HCEC 1CT (cell line): ENCODE measurements at regions not wholly inside any gene's neighbourhood (a gene's known extent, or its start where the extent isn't known, plus 50 kb on each side); places are given as distances from the start of the nearest gene placed in this dataset.

Experiments
- DNase-seq: peaks from one replicate; pipeline ENCODE4 v3.0.0-alpha.2; 2017

- DNase-seq, result no peak
These were observed 59.3 kb downstream of the DDIT4L start for GRCh38 chr4:100130964-100131363.

GRCh38 chr4:100130491-100130890 is 59.8 kb downstream of the DDIT4L start:
- no peak for DNase-seq

- no peak for DNase-seq
These were observed 60.5 kb downstream of the DDIT4L start for GRCh38 chr4:100129774-100130173.

GRCh38 chr4:100128338-100128737 is 61.9 kb downstream of the DDIT4L start:
- DNase-seq, result no peak

- DNase-seq, result no peak
These were observed 65.6 kb downstream of the DDIT4L start for GRCh38 chr4:100124715-100125114.

- peak; percentile 2 for DNase-seq
These were observed 72.1 kb downstream of the DDIT4L start for GRCh38 chr4:100118181-100118580.

GRCh38 chr4:100117750-100118149 is 72.5 kb downstream of the DDIT4L start:
- DNase-seq, result no peak

GRCh38 chr4:100114909-100115308 is 75.4 kb downstream of the DDIT4L start:
- DNase-seq, result no peak

- DNase-seq, result no peak
These were observed 76.5 kb downstream of the DDIT4L start for GRCh38 chr4:100113732-100114131.

GRCh38 chr4:100113096-100113495 is 77.2 kb downstream of the DDIT4L start:
- no peak for DNase-seq

GRCh38 chr4:100109921-100110320 is 80.3 kb downstream of the DDIT4L start:
- no peak for DNase-seq

GRCh38 chr4:100108869-100109268 is 81.4 kb downstream of the DDIT4L start:
- no peak for DNase-seq

GRCh38 chr4:100106982-100107381 is 83.3 kb downstream of the DDIT4L start:
- no peak for DNase-seq

- no peak for DNase-seq
These were observed 86.6 kb downstream of the DDIT4L start for GRCh38 chr4:100103671-100104070.

- no peak for DNase-seq
These were observed 89.3 kb downstream of the DDIT4L start for GRCh38 chr4:100100985-100101384.

GRCh38 chr4:100099746-100100145 is 90.5 kb downstream of the DDIT4L start:
- DNase-seq, result no peak

- no peak for DNase-seq
These were observed 91.6 kb downstream of the DDIT4L start for GRCh38 chr4:100098681-100099080.

GRCh38 chr4:100098011-100098545 is 92.2 kb downstream of the DDIT4L start:
- no peak for DNase-seq

GRCh38 chr4:100095729-100096595 is 94.3 kb downstream of the DDIT4L start:
- DNase-seq, result peak; percentile 52

GRCh38 chr4:100093091-100093866 is 97.0 kb downstream of the DDIT4L start:
- DNase-seq, result peak; percentile 71

- DNase-seq, result no peak
These were observed 102.5 kb downstream of the DDIT4L start for GRCh38 chr4:100087743-100088142.

- DNase-seq, result no peak
These were observed 103.4 kb downstream of the DDIT4L start for GRCh38 chr4:100086766-100087431.

- DNase-seq, result no peak
These were observed 105.4 kb downstream of the DDIT4L start for GRCh38 chr4:100084892-100085291.
